B cell (primary cell): ENCODE measurements at regions not wholly inside any gene's neighbourhood (a gene's known extent, or its start where the extent isn't known, plus 50 kb on each side); places are given as distances from the start of the nearest gene placed in this dataset.

Experiments
- EZH2 ChIP-seq: IDR thresholded peaks from 2 replicates; pipeline ENCODE4 v1.6.1; 2012; ENCODE audit warnings: borderline replicate concordance, low read depth, mild to moderate bottlenecking, moderate library complexity, low read length; ENCODE audit not compliant: insufficient read depth, poor library complexity, severe bottlenecking
- TF ChIP-seq, protein P1 (sequence below): fragments of 200-600 bp; IDR thresholded peaks from one replicate; pipeline ENCODE4 v1.8.0; 2022; ENCODE audit warnings: antibody characterized with exemption, mild to moderate bottlenecking

DNA sequence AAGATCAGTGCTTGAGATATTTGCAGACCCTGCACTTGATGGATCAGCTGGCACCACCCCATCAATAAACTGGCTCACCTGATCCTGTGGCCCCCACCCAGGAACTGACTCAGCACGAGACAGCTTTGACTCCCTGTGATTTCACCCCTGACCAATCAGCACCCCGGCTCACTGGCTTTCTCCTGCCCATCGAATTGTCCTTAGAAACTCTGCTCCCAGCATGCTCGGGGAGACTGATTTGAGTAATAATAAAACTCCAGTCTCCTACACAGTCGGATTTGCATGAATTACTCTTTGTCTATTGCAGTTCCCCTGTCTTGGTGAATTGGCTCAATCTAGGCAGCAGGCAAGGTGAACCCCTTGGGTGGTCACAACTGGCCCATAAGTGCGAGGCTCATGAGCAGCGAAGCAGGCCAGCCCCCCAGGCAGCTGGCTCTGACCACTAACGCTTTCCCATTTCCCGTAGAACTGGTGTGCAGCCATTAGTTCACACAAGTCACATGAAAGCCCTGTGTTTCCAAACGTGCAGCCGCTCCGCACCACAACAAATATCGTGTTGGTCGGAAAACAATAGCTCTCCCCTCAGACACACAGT, 79.6 kb downstream of the RSPH3 start:
- TF ChIP-seq, protein P1, sequence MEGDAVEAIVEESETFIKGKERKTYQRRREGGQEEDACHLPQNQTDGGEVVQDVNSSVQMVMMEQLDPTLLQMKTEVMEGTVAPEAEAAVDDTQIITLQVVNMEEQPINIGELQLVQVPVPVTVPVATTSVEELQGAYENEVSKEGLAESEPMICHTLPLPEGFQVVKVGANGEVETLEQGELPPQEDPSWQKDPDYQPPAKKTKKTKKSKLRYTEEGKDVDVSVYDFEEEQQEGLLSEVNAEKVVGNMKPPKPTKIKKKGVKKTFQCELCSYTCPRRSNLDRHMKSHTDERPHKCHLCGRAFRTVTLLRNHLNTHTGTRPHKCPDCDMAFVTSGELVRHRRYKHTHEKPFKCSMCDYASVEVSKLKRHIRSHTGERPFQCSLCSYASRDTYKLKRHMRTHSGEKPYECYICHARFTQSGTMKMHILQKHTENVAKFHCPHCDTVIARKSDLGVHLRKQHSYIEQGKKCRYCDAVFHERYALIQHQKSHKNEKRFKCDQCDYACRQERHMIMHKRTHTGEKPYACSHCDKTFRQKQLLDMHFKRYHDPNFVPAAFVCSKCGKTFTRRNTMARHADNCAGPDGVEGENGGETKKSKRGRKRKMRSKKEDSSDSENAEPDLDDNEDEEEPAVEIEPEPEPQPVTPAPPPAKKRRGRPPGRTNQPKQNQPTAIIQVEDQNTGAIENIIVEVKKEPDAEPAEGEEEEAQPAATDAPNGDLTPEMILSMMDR: no peak
- no peak for TF ChIP-seq EZH2
